HepG2 (cell line): ENCODE measurements at regions not wholly inside any gene's neighbourhood (a gene's known extent, or its start where the extent isn't known, plus 50 kb on each side); places are given as distances from the start of the nearest gene placed in this dataset.

Experiments
- ATAC-seq: fragments of 200-7000 bp; cut with Tn5 transposase; 3 replicates; pipeline ENCODE4 v1.9.1; 2020; ENCODE audit warnings: mild to moderate bottlenecking, moderate library complexity
- BruUV-seq: library from RNA; stranded (reverse); fragments of 400-500 nt; replicated peaks from 2 replicates; lab custom pipeline; 2021; lab: Mats Ljungman, UMichigan
- CTCF ChIA-PET: fragments of 300-600 bp; formaldehyde crosslinking; extraction: SDS; loops from one replicate; lab custom pipeline; 2021; ENCODE audit warnings: low total read pairs, inconsistent platforms, low intra/inter-chr PET ratio; lab: Yijun Ruan, JAX
- POLR2A ChIA-PET: fragments of 350-600 bp; sonication (Branson Sonifier 250); formaldehyde crosslinking; loops from one replicate; lab custom pipeline; 2020; ENCODE audit warnings: antibody characterized with exemption, inconsistent platforms; lab: Yijun Ruan, JAX
- DNase-seq: peaks from one replicate; pipeline ENCODE4 v3.0.0-alpha.2; 2015; ENCODE audit warnings: low spot score
- FAIRE-seq: peaks from 3 replicates; lab custom pipeline; 2011; peaks lifted over from hg19 to GRCh38; lab: Jason Lieb, UNC
- H2AFZ ChIP-seq: one replicate; pipeline ENCODE4 v1.6.1; 2011; ENCODE audit warnings: low read length, inconsistent platforms
- H3K27ac ChIP-seq: fragments of 300-600 bp; 3 replicates; pipeline ENCODE4 v1.8.0; 2011; ENCODE audit warnings: mixed run types, mild to moderate bottlenecking, mixed read lengths, low read length, inconsistent platforms; ENCODE audit not compliant: insufficient read depth; ENCODE audit errors: extremely low read length
- H3K27me3 ChIP-seq, 2 experiments: fragments of 200-600 bp in 1 of 2; 2 replicates in 1 of 2; 3 replicates in 1 of 2; pipeline versions ENCODE4 v1.6.0 to v1.8.0; 2011; ENCODE audit warnings: low read length in 2 of 2, mild to moderate bottlenecking in 2 of 2, moderate library complexity in 2 of 2, inconsistent platforms in 1 of 2; ENCODE audit not compliant: insufficient read depth in 2 of 2, control insufficient read depth in 1 of 2
- H3K36me3 ChIP-seq, 2 experiments: fragments of 200-600 bp in 1 of 2; replicated peaks in 1 of 2; 2 replicates in 1 of 2; 3 replicates in 1 of 2; pipeline versions ENCODE4 v1.5.1 to v1.8.0; 2011; ENCODE audit warnings: low read length in 2 of 2, inconsistent platforms in 1 of 2; ENCODE audit not compliant: insufficient read depth in 2 of 2, control insufficient read depth in 1 of 2
- H3K4me1 ChIP-seq: 2 replicates; pipeline ENCODE4 v1.5.1; 2012; ENCODE audit warnings: low read length, inconsistent platforms; ENCODE audit not compliant: insufficient read depth
- H3K4me2 ChIP-seq: 2 replicates; pipeline ENCODE4 v1.6.0; 2011; ENCODE audit warnings: low read depth, low read length, inconsistent platforms
- H3K4me3 ChIP-seq, 3 experiments: fragments of 200-600 bp in 1 of 3; sonication (generic), shearing (Covaris generic) in 1 of 3; replicated peaks in 1 of 3; 2 replicates each; pipeline ENCODE4 v1.5.1; 2011 to 2016; ENCODE audit warnings: low read length in 3 of 3, inconsistent platforms in 2 of 3, low read depth in 2 of 3, mild to moderate bottlenecking in 2 of 3, control low read depth in 1 of 3, mixed read lengths in 1 of 3; ENCODE audit not compliant: insufficient read depth in 1 of 3
- H3K79me2 ChIP-seq: one replicate; pipeline ENCODE4 v1.6.1; 2011; ENCODE audit warnings: low read length, inconsistent platforms; ENCODE audit not compliant: insufficient read depth
- H3K9ac ChIP-seq: 2 replicates; pipeline ENCODE4 v1.6.0; 2011; ENCODE audit warnings: mild to moderate bottlenecking, low read depth, low read length, inconsistent platforms; ENCODE audit not compliant: insufficient read depth
- H3K9me3 ChIP-seq: 2 replicates; pipeline ENCODE4 v1.5.1; 2012; ENCODE audit warnings: mild to moderate bottlenecking, low read length
- H4K20me1 ChIP-seq: 2 replicates; pipeline ENCODE4 v1.6.0; 2011; ENCODE audit warnings: inconsistent platforms, mild to moderate bottlenecking, low read length, moderate library complexity; ENCODE audit not compliant: insufficient read depth
- ARNT2 ChIP-seq: sonication (generic); formaldehyde crosslinking; IDR thresholded peaks from 2 replicates; pipeline ENCODE4 v1.8.0; 2022; ENCODE audit warnings: mild to moderate bottlenecking, low read depth, missing genetic modification reagents, moderate library complexity
- GFI1 ChIP-seq: sonication (generic); formaldehyde crosslinking; IDR thresholded peaks from 2 replicates; pipeline ENCODE4 v1.5.0; 2020; ENCODE audit warnings: missing genetic modification reagents, mild to moderate bottlenecking, borderline replicate concordance
- HMG20B ChIP-seq: conservative IDR thresholded peaks from 2 replicates; pipeline ENCODE4 v1.6.1; 2016; ENCODE audit warnings: missing genetic modification reagents, missing compliant biosample characterization
- KDM2A ChIP-seq: sonication (generic); formaldehyde crosslinking; IDR thresholded peaks from 2 replicates; pipeline ENCODE4 v1.4.0; 2020; ENCODE audit warnings: low read depth, missing genetic modification reagents, borderline replicate concordance
- KLF16 ChIP-seq, 2 experiments: sonication (generic) in 1 of 2; formaldehyde crosslinking in 1 of 2; IDR thresholded peaks; 2 replicates each; pipeline versions ENCODE4 v1.6.1 to v1.8.0; 2016 to 2023; ENCODE audit warnings: missing genetic modification reagents in 2 of 2, missing compliant biosample characterization in 1 of 2
- NCOR1 ChIP-seq: fragments of 200-600 bp; sonication (generic); IDR thresholded peaks from 2 replicates; pipeline ENCODE4 v1.7.0; 2017; ENCODE audit warnings: antibody characterized with exemption, low read length, borderline replicate concordance
- NONO ChIP-seq, 2 experiments: fragments of 450-650 bp in 1 of 2; sonication (generic) in 1 of 2; formaldehyde crosslinking in 1 of 2; IDR thresholded peaks in 1 of 2; conservative IDR thresholded peaks in 1 of 2; 2 replicates each; pipeline versions ENCODE4 v1.6.1 to v1.8.0; 2017 to 2022; ENCODE audit warnings: mild to moderate bottlenecking in 1 of 2, missing genetic modification reagents in 1 of 2, moderate library complexity in 1 of 2
- NR0B2 ChIP-seq: sonication (generic); formaldehyde crosslinking; IDR thresholded peaks from 2 replicates; pipeline ENCODE4 v1.4.0; 2020; ENCODE audit warnings: mild to moderate bottlenecking, missing genetic modification reagents
- ONECUT2 ChIP-seq: sonication (generic); formaldehyde crosslinking; IDR thresholded peaks from 2 replicates; pipeline ENCODE4 v1.4.0; 2020; ENCODE audit warnings: missing genetic modification reagents
- PBX2 ChIP-seq: IDR thresholded peaks from 2 replicates; pipeline ENCODE4 v1.6.1; 2016; ENCODE audit warnings: control low read depth
- SRSF1 ChIP-seq: fragments of 200-400 bp; formaldehyde crosslinking; optimal IDR thresholded peaks from 2 replicates; pipeline ENCODE3; 2017; ENCODE audit warnings: mild to moderate bottlenecking, low read depth, low read length, moderate library complexity
- ZBTB1 ChIP-seq: sonication (generic); formaldehyde crosslinking; IDR thresholded peaks from 2 replicates; pipeline ENCODE4 v1.4.0; 2020; ENCODE audit warnings: missing genetic modification reagents, borderline replicate concordance
- ZBTB34 ChIP-seq: sonication (generic); formaldehyde crosslinking; IDR thresholded peaks from 2 replicates; pipeline ENCODE4 v1.8.0; 2022; ENCODE audit warnings: mild to moderate bottlenecking, missing genetic modification reagents
- ZNF101 ChIP-seq: sonication (generic); formaldehyde crosslinking; IDR thresholded peaks from 2 replicates; pipeline ENCODE4 v1.4.0; 2020; ENCODE audit warnings: mild to moderate bottlenecking, low read depth, missing genetic modification reagents, borderline replicate concordance
- ZNF232 ChIP-seq: sonication (generic); formaldehyde crosslinking; IDR thresholded peaks from 2 replicates; pipeline ENCODE4 v1.4.0; 2020; ENCODE audit warnings: missing genetic modification reagents, borderline replicate concordance
- ZNF557 ChIP-seq: sonication (generic); formaldehyde crosslinking; IDR thresholded peaks from 2 replicates; pipeline ENCODE4 v1.4.0; 2020; ENCODE audit warnings: missing genetic modification reagents
- ZNF75D ChIP-seq: sonication (generic); formaldehyde crosslinking; IDR thresholded peaks from 2 replicates; pipeline ENCODE4 v1.8.1; 2023; ENCODE audit warnings: missing genetic modification reagents, mild to moderate bottlenecking, borderline replicate concordance
- WGBS: methylation state at CpG from one replicate; pipeline ENCODE4 v1.1.6; 2017; ENCODE audit warnings: low lambda C conversion rate; 5-methylcytosine and 5-hydroxymethylcytosine counted together
- in situ Hi-C: cut with HindIII; loops from 2 replicates; pipeline ENCODE4 v1.10.0; 2017; ENCODE audit warnings: low pct_unique_long_range_greater_than_20kb; ENCODE audit not compliant: extremely low pct_ligation_motif_present
- intact Hi-C: fragments of 100-400 bp; cut with micrococcal nuclease; formaldehyde crosslinking; loops from one replicate; pipeline ENCODE4 v1.10.0; 2022; ENCODE audit not compliant: unreplicated experiment

GRCh38 chr15:62486041-62486440 is 321.0 kb upstream of the C2CD4B start:
- Histone ChIP-seq H2AFZ (no peak overlapping the region), H3K4me3 (no peak overlapping the region), H3K79me2 (no peaks in the 10 kb centered on the region), H3K4me1 (peaks cover 24% of the 10 kb centered on the region), H3K9me3 (no peaks in the 10 kb centered on the region), H3K4me2 (no peak overlapping the region), H3K27me3 (no peaks in the 10 kb centered on the region), H3K27ac (no peak overlapping the region), H4K20me1 (no peaks in the 10 kb centered on the region), H3K9ac (no peak overlapping the region), H3K36me3 (no peaks in the 10 kb centered on the region)
- POLR2A ChIA-PET, result interaction anchor here (1.5 kb wide), 1 partner anchor 96 kb away, joined by 5 read pairs; the partner anchor contains the start of gene TLN2
- FAIRE-seq (no peak), DNase-seq (no peak), ATAC-seq (no peak)
- CTCF ChIA-PET, result no interaction called here
- BruUV-seq, result no TSS peak
- TF ChIP-seq ONECUT2 (no peak), ZNF75D (no peak)
- intact Hi-C loops, result loop anchor here (5.0 kb wide), 1 partner anchor 94 kb away; the partner anchor contains the start of gene TLN2
- in situ Hi-C loops, result no loop called here
- 95% methylated on average over 1 of the region's 1 CpG for WGBS

- peaks cover 29% of the 10 kb centered on the region for H3K4me1 ChIP-seq
- in situ Hi-C loops (no loop called here), intact Hi-C loops (loop anchor here (5.0 kb wide), 1 partner anchor 96 kb away; the partner anchor contains the start of gene TLN2)
- TF ChIP-seq ZBTB34 (CRISPR knock-in tag), result no peak
- TF ChIP-seq GFI1, result no peak
- no peak for TF ChIP-seq PBX2 (CRISPR knock-in tag)
- no peak for TF ChIP-seq HMG20B (CRISPR knock-in tag)
- TF ChIP-seq NONO (IDR thresholded peaks at IDR 0.05), result no peak
- no peak for TF ChIP-seq NONO (CRISPR knock-in tag; conservative IDR thresholded peaks at IDR 0.05)
- TF ChIP-seq ZNF557 (CRISPR knock-in tag), result no peak
- no peak for TF ChIP-seq NCOR1
- no peak for TF ChIP-seq ZNF101
- no peak for TF ChIP-seq ZBTB1 (CRISPR knock-in tag)
- TF ChIP-seq KDM2A (CRISPR knock-in tag), result no peak
- TF ChIP-seq SRSF1, result no peak
- TF ChIP-seq ARNT2, result no peak
- TF ChIP-seq ZNF232 (CRISPR knock-in tag), result no peak
- no peak for TF ChIP-seq NR0B2 (CRISPR knock-in tag)
- TF ChIP-seq KLF16 (CRISPR knock-in tag; IDR thresholded peaks at IDR 0.05), result no peak
Measured at GRCh38 chr15:62488387-62488786, 323.3 kb upstream of the C2CD4B start.

More at GRCh38 chr15:62488387-62488786, 323.3 kb upstream of the C2CD4B start:
- no peak for ATAC-seq
- DNase-seq, result no peak
- CTCF ChIA-PET, result no interaction called here
- Histone ChIP-seq H3K36me3 (no peaks in the 10 kb centered on the region), H3K9me3 (no peaks in the 10 kb centered on the region), H3K4me3 (no peak overlapping the region), H3K4me2 (no peak overlapping the region), H3K27me3 (no peaks in the 10 kb centered on the region), H3K9ac (no peak overlapping the region), H2AFZ (no peak overlapping the region), H3K79me2 (no peaks in the 10 kb centered on the region), H4K20me1 (no peaks in the 10 kb centered on the region), H3K27ac (no peak overlapping the region)
- 96% methylated on average over 1 of the region's 1 CpG for WGBS
- POLR2A ChIA-PET, result no interaction called here
- BruUV-seq, result no TSS peak
- no peak for FAIRE-seq
